HEK293 (cell line): ENCODE measurements at regions not wholly inside any gene's neighbourhood (a gene's known extent, or its start where the extent isn't known, plus 50 kb on each side); places are given as distances from the start of the nearest gene placed in this dataset.

Source experiments
- CTCF ChIA-PET: fragments of 350-600 bp; formaldehyde crosslinking; extraction: SDS; loops from one replicate; lab custom pipeline; 2021; ENCODE audit warnings: antibody characterized with exemption; lab: Yijun Ruan, JAX
- POLR2A ChIA-PET: fragments of 300-600 bp; formaldehyde crosslinking; extraction: SDS; loops from one replicate; lab custom pipeline; 2020; ENCODE audit warnings: antibody characterized with exemption, inconsistent platforms; lab: Yijun Ruan, JAX
- H3K27ac ChIP-seq: fragments of 200-500 bp; sonication (Bioruptor generic); 2 replicates; pipeline ENCODE4 v1.5.1; 2014; ENCODE audit warnings: low read depth, low read length, control low read depth, inconsistent platforms; ENCODE audit errors: extremely low read depth
- H3K36me3 ChIP-seq, 2 experiments: fragments of 200-500 bp in 1 of 2; sonication (Bioruptor generic) in 1 of 2; 1 replicate in 1 of 2; 2 replicates in 1 of 2; pipeline ENCODE4 v1.5.1; 2014 to 2017; ENCODE audit warnings: inconsistent platforms in 2 of 2, low read length in 2 of 2; ENCODE audit not compliant: control insufficient read depth in 2 of 2, insufficient read depth in 1 of 2
- H3K4me1 ChIP-seq: fragments of 200-500 bp; sonication (Bioruptor generic); 2 replicates; pipeline ENCODE4 v1.5.1; 2014; ENCODE audit warnings: mild to moderate bottlenecking, low read length, inconsistent platforms; ENCODE audit not compliant: control insufficient read depth, insufficient read depth
- H3K4me3 ChIP-seq: 2 replicates; pipeline ENCODE4 v1.5.1; 2011; ENCODE audit warnings: low read depth, mild to moderate bottlenecking, control low read depth, low read length, moderate library complexity
- H3K9me3 ChIP-seq: fragments of 200-500 bp; sonication (Bioruptor generic); 2 replicates; pipeline ENCODE4 v1.5.1; 2014; ENCODE audit warnings: low read depth, low read length, inconsistent platforms; ENCODE audit not compliant: control insufficient read depth, insufficient read depth
- AEBP2 ChIP-seq: fragments of 450-650 bp; formaldehyde crosslinking; IDR thresholded peaks from 2 replicates; pipeline ENCODE4 v1.5.1; 2016; ENCODE audit warnings: missing biosample characterization, missing genetic modification characterization, borderline replicate concordance
- BCL6B ChIP-seq: fragments of 450-650 bp; formaldehyde crosslinking; IDR thresholded peaks from 2 replicates; pipeline ENCODE4 v1.5.1; 2017; ENCODE audit warnings: missing biosample characterization, missing genetic modification characterization
- HOXC10 ChIP-seq: sonication (generic); formaldehyde crosslinking; IDR thresholded peaks from 2 replicates; pipeline ENCODE4 v1.8.1; 2023; ENCODE audit warnings: mild to moderate bottlenecking, missing genetic modification reagents
- INSM2 ChIP-seq: fragments of 450-650 bp; formaldehyde crosslinking; IDR thresholded peaks from 2 replicates; pipeline ENCODE4 v1.5.1; 2016; ENCODE audit warnings: missing biosample characterization, missing genetic modification characterization
- KLF9 ChIP-seq: fragments of 450-650 bp; formaldehyde crosslinking; IDR thresholded peaks from 2 replicates; pipeline ENCODE4 v1.5.1; 2016; ENCODE audit warnings: missing biosample characterization, missing genetic modification characterization, low read depth
- PRDM6 ChIP-seq: fragments of 450-650 bp; formaldehyde crosslinking; IDR thresholded peaks from 2 replicates; pipeline ENCODE4 v1.5.1; 2017; ENCODE audit warnings: missing biosample characterization, missing genetic modification characterization
- YY1 ChIP-seq: fragments of 450-650 bp; formaldehyde crosslinking; IDR thresholded peaks from 2 replicates; pipeline ENCODE4 v1.5.1; 2018; ENCODE audit warnings: missing biosample characterization, missing genetic modification characterization
- ZBTB26 ChIP-seq: fragments of 450-650 bp; formaldehyde crosslinking; optimal IDR thresholded peaks from 2 replicates; pipeline ENCODE3; 2016; ENCODE audit warnings: missing biosample characterization, mild to moderate bottlenecking, missing genetic modification characterization
- ZNF121 ChIP-seq: fragments of 450-650 bp; formaldehyde crosslinking; IDR thresholded peaks from 2 replicates; pipeline ENCODE4 v1.5.1; 2016; ENCODE audit warnings: missing biosample characterization, missing genetic modification characterization
- ZNF133 ChIP-seq: fragments of 450-650 bp; formaldehyde crosslinking; IDR thresholded peaks from 2 replicates; pipeline ENCODE4 v1.5.1; 2016; ENCODE audit warnings: missing biosample characterization, missing genetic modification characterization
- ZNF174 ChIP-seq: fragments of 450-650 bp; formaldehyde crosslinking; IDR thresholded peaks from 2 replicates; pipeline ENCODE4 v1.5.0; 2017; ENCODE audit warnings: missing biosample characterization, mild to moderate bottlenecking, missing genetic modification characterization
- ZNF2 ChIP-seq: fragments of 450-650 bp; formaldehyde crosslinking; IDR thresholded peaks from 2 replicates; pipeline ENCODE4 v1.5.1; 2016; ENCODE audit warnings: missing biosample characterization, missing genetic modification characterization
- ZNF223 ChIP-seq: fragments of 450-650 bp; formaldehyde crosslinking; IDR thresholded peaks from 2 replicates; pipeline ENCODE4 v1.5.1; 2016; ENCODE audit warnings: missing biosample characterization, missing genetic modification characterization
- ZNF24 ChIP-seq: fragments of 450-650 bp; formaldehyde crosslinking; IDR thresholded peaks from 2 replicates; pipeline ENCODE4 v1.5.1; 2016; ENCODE audit warnings: missing biosample characterization, missing genetic modification characterization
- ZNF280C ChIP-seq: fragments of 450-650 bp; formaldehyde crosslinking; IDR thresholded peaks from 2 replicates; pipeline ENCODE4 v1.5.1; 2016; ENCODE audit warnings: missing biosample characterization, missing genetic modification characterization
- ZNF558 ChIP-seq: fragments of 450-650 bp; formaldehyde crosslinking; IDR thresholded peaks from 2 replicates; pipeline ENCODE4 v1.5.1; 2016; ENCODE audit warnings: missing biosample characterization, missing genetic modification characterization
- ZNF626 ChIP-seq: fragments of 450-650 bp; sonication (Bioruptor Pico); formaldehyde crosslinking; IDR thresholded peaks from 2 replicates; pipeline ENCODE4 v1.5.1; 2018; ENCODE audit warnings: missing biosample characterization, missing genetic modification characterization, inconsistent platforms
- ZNF645 ChIP-seq: fragments of 450-650 bp; formaldehyde crosslinking; IDR thresholded peaks from 2 replicates; pipeline ENCODE4; 2016; ENCODE audit warnings: missing biosample characterization, missing genetic modification characterization
- ZNF704 ChIP-seq: fragments of 450-650 bp; formaldehyde crosslinking; IDR thresholded peaks from 2 replicates; pipeline ENCODE4 v1.5.1; 2016; ENCODE audit warnings: missing biosample characterization, missing genetic modification characterization
- ZNF768 ChIP-seq: fragments of 450-650 bp; formaldehyde crosslinking; IDR thresholded peaks from 2 replicates; pipeline ENCODE4 v1.5.1; 2018; ENCODE audit warnings: missing biosample characterization, mild to moderate bottlenecking, missing genetic modification characterization

GRCh38 chr3:135636596-135636995 is 328.9 kb upstream of the PPP2R3A start:
- Histone ChIP-seq H3K27ac (no peak overlapping the region), H3K4me3 (no peak overlapping the region), H3K36me3 (no peaks in the 10 kb centered on the region), H3K4me1 (no peaks in the 10 kb centered on the region), H3K9me3 (no peaks in the 10 kb centered on the region)
- TF ChIP-seq YY1 (tag by site-specific recombination) (no peak), INSM2 (tag by site-specific recombination) (no peak), ZNF645 (tag by site-specific recombination) (no peak), ZNF280C (no peak), ZNF133 (tag by site-specific recombination) (no peak), ZNF704 (tag by site-specific recombination) (no peak), ZBTB26 (tag by site-specific recombination) (no peak), BCL6B (tag by site-specific recombination) (no peak), ZNF626 (tag by site-specific recombination) (no peak), ZNF24 (no peak), ZNF768 (tag by site-specific recombination) (no peak), HOXC10 (CRISPR knock-in tag) (no peak), KLF9 (tag by site-specific recombination) (no peak)
- CTCF ChIA-PET, result no interaction called here
- POLR2A ChIA-PET, result no interaction called here

GRCh38 chr3:135637013-135637412 is 328.5 kb upstream of the PPP2R3A start:
- ChIA-PET CTCF (no interaction called here), POLR2A (no interaction called here)
- no peaks in the 10 kb centered on the region for H3K36me3 ChIP-seq
- H3K4me3 ChIP-seq, result no peak overlapping the region
- H3K4me1 ChIP-seq, result no peaks in the 10 kb centered on the region
- H3K27ac ChIP-seq, result no peak overlapping the region
- no peaks in the 10 kb centered on the region for H3K9me3 ChIP-seq
- no peak for TF ChIP-seq ZNF558
- TF ChIP-seq ZNF121 (tag by site-specific recombination), result no peak
- TF ChIP-seq ZNF223, result no peak
- no peak for TF ChIP-seq PRDM6 (tag by site-specific recombination)
- TF ChIP-seq ZNF2 (tag by site-specific recombination), result no peak
- TF ChIP-seq AEBP2, result no peak
- no peak for TF ChIP-seq ZNF174 (tag by site-specific recombination)
